ENCODE measurements at regions not wholly inside any gene's neighbourhood (a gene's known extent, or its start where the extent isn't known, plus 50 kb on each side); places are given as distances from the start of the nearest gene placed in this dataset.

- H3K4me3 ChIP-seq: no peak overlapping the region
- no peaks in the 10 kb centered on the region for H3K27me3 ChIP-seq
- DNase-seq: no peak
- no peaks in the 10 kb centered on the region for H3K4me1 ChIP-seq
- TF ChIP-seq POLR2AphosphoS5 (IDR thresholded peaks at IDR 0.05) (no peak), CTCF (IDR thresholded peaks at IDR 0.05) (no peak), POLR2A (IDR thresholded peaks at IDR 0.05) (no peak), EP300 (IDR thresholded peaks at IDR 0.05) (no peak)
- 65 to 86% (median 79%) methylated on average over 3 of the region's 3 CpGs for WGBS, 5 donors
- intact Hi-C loops (cut with DNase I; ENCODE audit: low total_unique reads): no loop called here
- H3K36me3 ChIP-seq: no peaks in the 10 kb centered on the region
- no peaks in the 10 kb centered on the region for H3K9me3 ChIP-seq
- H3K27ac ChIP-seq: no peak overlapping the region
These were observed 55.1 kb upstream of the HBS1L start for GRCh38 chr6:135109761-135110160.

- Histone ChIP-seq H3K36me3 (no peaks in the 10 kb centered on the region), H3K27ac (no peak overlapping the region), H3K4me3 (no peak overlapping the region), H3K27me3 (no peaks in the 10 kb centered on the region), H3K4me1 (no peaks in the 10 kb centered on the region), H3K9me3 (no peaks in the 10 kb centered on the region)
- TF ChIP-seq CTCF (IDR thresholded peaks at IDR 0.05) (no peak), POLR2A (IDR thresholded peaks at IDR 0.05) (no peak), EP300 (IDR thresholded peaks at IDR 0.05) (no peak), POLR2AphosphoS5 (IDR thresholded peaks at IDR 0.05) (no peak)
- WGBS, 5 donors: 76 to 93% (median 88%) methylated on average over 5 of the region's 5 CpGs
- intact Hi-C loops (cut with DNase I; ENCODE audit: low total_unique reads): no loop called here
- no peak for DNase-seq
These were observed 54.1 kb upstream of the HBS1L start for GRCh38 chr6:135108692-135109091.

GRCh38 chr6:135106611-135107010 lies 52.0 kb upstream of the HBS1L start:
- Histone ChIP-seq H3K36me3 (no peaks in the 10 kb centered on the region), H3K27me3 (no peaks in the 10 kb centered on the region), H3K4me1 (no peaks in the 10 kb centered on the region), H3K9me3 (no peaks in the 10 kb centered on the region), H3K27ac (no peak overlapping the region), H3K4me3 (no peak overlapping the region)
- no peak for DNase-seq
- intact Hi-C loops (cut with DNase I; ENCODE audit: low total_unique reads): no loop called here
- WGBS, 5 donors: 78 to 92% (median 87%) methylated on average over 11 of the region's 11 CpGs
- TF ChIP-seq POLR2AphosphoS5 (IDR thresholded peaks at IDR 0.05): no peak
- no peak for TF ChIP-seq EP300 (IDR thresholded peaks at IDR 0.05)
- TF ChIP-seq POLR2A (IDR thresholded peaks at IDR 0.05): no peak
- TF ChIP-seq CTCF (IDR thresholded peaks at IDR 0.05): no peak

- no peak overlapping the region for H3K27ac ChIP-seq
- no peak for DNase-seq
These were observed 51.1 kb upstream of the HBS1L start for GRCh38 chr6:135105710-135106109.

More at GRCh38 chr6:135105710-135106109, 51.1 kb upstream of the HBS1L start:
- intact Hi-C loops (cut with DNase I; ENCODE audit: low total_unique reads): no loop called here
- H3K4me1 ChIP-seq: no peaks in the 10 kb centered on the region
- no peaks in the 10 kb centered on the region for H3K27me3 ChIP-seq
- TF ChIP-seq POLR2AphosphoS5 (IDR thresholded peaks at IDR 0.05) (no peak), POLR2A (IDR thresholded peaks at IDR 0.05) (no peak), EP300 (IDR thresholded peaks at IDR 0.05) (no peak), CTCF (IDR thresholded peaks at IDR 0.05) (no peak)
- H3K9me3 ChIP-seq: no peaks in the 10 kb centered on the region
- WGBS, 5 donors: 82 to 100% (median 94%) methylated on average over 2 of the region's 2 CpGs
- no peak overlapping the region for H3K4me3 ChIP-seq
- no peaks in the 10 kb centered on the region for H3K36me3 ChIP-seq
